Body of pancreas (tissue), 4 donors: ENCODE measurements at regions not wholly inside any gene's neighbourhood (a gene's known extent, or its start where the extent isn't known, plus 50 kb on each side); places are given as distances from the start of the nearest gene placed in this dataset.

Source experiments
- ATAC-seq: fragments of 150-250 bp; one replicate; pipeline ENCODE4 v1.9.1; 2016
- DNase-seq, 4 donors: peaks; one replicate each; pipeline ENCODE4 v3.0.0-alpha.2; 2019
- H3K27ac ChIP-seq, 4 donors: fragments of 200-600 bp; sonication (generic); 1 replicate in 3 of 4; 2 replicates in 1 of 4; pipeline versions ENCODE4 v1.5.1 to v1.6.1; 2016 to 2019; ENCODE audit warnings: mild to moderate bottlenecking in 1 of 4, mixed read lengths in 1 of 4, moderate library complexity in 1 of 4
- H3K27me3 ChIP-seq, 2 donors: fragments of 200-600 bp; sonication (generic); one replicate each; pipeline ENCODE4 v1.6.0; 2016; ENCODE audit warnings: mild to moderate bottlenecking in 1 of 2
- H3K36me3 ChIP-seq, 2 donors: fragments of 200-600 bp; sonication (generic); replicated peaks in 1 of 2; 2 replicates each; pipeline ENCODE4 v1.5.1; 2016; ENCODE audit warnings: low read depth in 2 of 2; ENCODE audit not compliant: insufficient read depth in 1 of 2
- H3K4me1 ChIP-seq: fragments of 200-600 bp; sonication (generic); one replicate; pipeline ENCODE4 v1.6.0; 2016
- H3K4me3 ChIP-seq, 2 donors: fragments of 200-600 bp; sonication (generic); 1 replicate in 1 of 2; 2 replicates in 1 of 2; pipeline ENCODE4 v1.5.1; 2016 to 2019
- H3K9me3 ChIP-seq, 3 donors: fragments of 200-600 bp; sonication (generic); 1 replicate in 2 of 3; 2 replicates in 1 of 3; pipeline ENCODE4 v1.5.1; 2016
- CTCF ChIP-seq, 7 experiments: fragments of 450-650 bp in 4 of 7; fragments of 200-600 bp in 3 of 7; sonication (generic) in 3 of 7; IDR thresholded peaks; one replicate each; pipeline ENCODE4 v1.5.1; 2016 to 2019; ENCODE audit warnings: antibody characterized with exemption in 7 of 7
- POLR2A ChIP-seq, 3 donors: fragments of 450-650 bp; IDR thresholded peaks; one replicate each; pipeline ENCODE4 v1.6.1; 2016; ENCODE audit warnings: antibody characterized with exemption in 3 of 3, mild to moderate bottlenecking in 2 of 3
- WGBS, 2 donors: methylation state at CpG; one replicate each; pipeline ENCODE4 v1.1.5; 2017; 5-methylcytosine and 5-hydroxymethylcytosine counted together
- intact Hi-C: fragments of 100-400 bp; cut with DNase I; formaldehyde crosslinking; loops from one replicate; pipeline ENCODE4 v1.15.1; 2023

- Histone ChIP-seq H3K27ac (no peak overlapping the region), H3K36me3 (no peaks in the 10 kb centered on the region), H3K4me1 (peaks cover 25% of the 10 kb centered on the region), H3K4me3 (no peak overlapping the region), H3K27me3 (no peaks in the 10 kb centered on the region), H3K9me3 (no peaks in the 10 kb centered on the region)
- WGBS, 2 donors: 65 to 70% methylated on average over 3 of the region's 3 CpGs
- DNase-seq (no peak), ATAC-seq (no peak)
- intact Hi-C loops: no loop called here
- TF ChIP-seq POLR2A (IDR thresholded peaks at IDR 0.05): no peak
- no peak for TF ChIP-seq CTCF (IDR thresholded peaks at IDR 0.05)
Observed at GRCh38 chr2:120568975-120569268, 166.7 kb upstream of the GLI2 start.

- ATAC-seq (no peak), DNase-seq (no peak)
- intact Hi-C loops: no loop called here
- H3K4me3 ChIP-seq: no peak overlapping the region
- H3K36me3 ChIP-seq: no peaks in the 10 kb centered on the region
- H3K27me3 ChIP-seq: no peaks in the 10 kb centered on the region
- TF ChIP-seq CTCF (IDR thresholded peaks at IDR 0.05): no peak
- TF ChIP-seq POLR2A (IDR thresholded peaks at IDR 0.05): no peak
- H3K4me1 ChIP-seq: peaks cover 25% of the 10 kb centered on the region
- no peaks in the 10 kb centered on the region for H3K9me3 ChIP-seq
- WGBS, 2 donors: 92 to 95% methylated on average over 8 to 12 of the region's 12 CpGs
- no peak overlapping the region for H3K27ac ChIP-seq
Observed at GRCh38 chr2:120570001-120570400, 165.7 kb upstream of the GLI2 start.

GRCh38 chr2:120570546-120570945 lies 165.1 kb upstream of the GLI2 start:
- Histone ChIP-seq H3K27me3 (no peaks in the 10 kb centered on the region), H3K4me1 (peaks cover 25% of the 10 kb centered on the region), H3K27ac (no peak overlapping the region), H3K36me3 (no peaks in the 10 kb centered on the region), H3K4me3 (no peak overlapping the region), H3K9me3 (no peaks in the 10 kb centered on the region)
- WGBS, 2 donors: 84 to 90% methylated on average over 7 of the region's 7 CpGs
- TF ChIP-seq POLR2A (IDR thresholded peaks at IDR 0.05): no peak
- no peak for TF ChIP-seq CTCF (IDR thresholded peaks at IDR 0.05)
- intact Hi-C loops: no loop called here
- ATAC-seq: no peak
- no peak for DNase-seq

- no peak for ATAC-seq
- intact Hi-C loops: no loop called here
Observed at GRCh38 chr2:120571015-120571728, 164.5 kb upstream of the GLI2 start.

More at GRCh38 chr2:120571015-120571728, 164.5 kb upstream of the GLI2 start:
- H3K4me1 ChIP-seq: peaks cover 20% of the 10 kb centered on the region
- TF ChIP-seq POLR2A (IDR thresholded peaks at IDR 0.05): no peak
- no peak for TF ChIP-seq CTCF (IDR thresholded peaks at IDR 0.05)
- H3K9me3 ChIP-seq: no peaks in the 10 kb centered on the region
- no peak overlapping the region for H3K4me3 ChIP-seq
- 81 to 85% methylated on average over 5 to 6 of the region's 6 CpGs for WGBS, 2 donors
- no peaks in the 10 kb centered on the region for H3K27me3 ChIP-seq
- DNase-seq: no peak
- no peaks in the 10 kb centered on the region for H3K36me3 ChIP-seq
- no peak overlapping the region for H3K27ac ChIP-seq
